Nephron (organoid): ENCODE measurements at regions not wholly inside any gene's neighbourhood (a gene's known extent, or its start where the extent isn't known, plus 50 kb on each side); places are given as distances from the start of the nearest gene placed in this dataset.

Source experiments
- H3K27ac Mint-ChIP-seq, 3 experiments: 2 replicates each; pipeline ENCODE4 v1.8.0; 2020; ENCODE audit warnings: mixed read lengths in 3 of 3, mild to moderate bottlenecking in 2 of 3, moderate library complexity in 1 of 3
- H3K27me3 Mint-ChIP-seq: 2 replicates; pipeline ENCODE4 v1.8.0; 2021; ENCODE audit warnings: low read depth, mild to moderate bottlenecking, moderate library complexity, mixed read lengths
- H3K36me3 Mint-ChIP-seq: 2 replicates; pipeline ENCODE4 v1.8.0; 2020; ENCODE audit warnings: low read depth, mixed read lengths
- H3K4me1 Mint-ChIP-seq: 2 replicates; pipeline ENCODE4 v1.8.0; 2020; ENCODE audit warnings: mixed read lengths
- H3K4me3 Mint-ChIP-seq, 3 experiments: 2 replicates each; pipeline ENCODE4 v1.8.0; 2020; ENCODE audit warnings: mild to moderate bottlenecking in 3 of 3, mixed read lengths in 3 of 3, moderate library complexity in 2 of 3
- H3K9me3 Mint-ChIP-seq: 2 replicates; pipeline ENCODE4 v1.8.0; 2020; ENCODE audit warnings: mixed read lengths
- TF ChIP-seq, protein P1 (sequence below), 3 experiments: fragments of 200-600 bp; sonication (generic); IDR thresholded peaks; one replicate each; pipeline ENCODE4 v1.5.0; 2021; ENCODE audit warnings: antibody characterized with exemption in 3 of 3; ENCODE audit not compliant: unreplicated experiment in 3 of 3

DNA sequence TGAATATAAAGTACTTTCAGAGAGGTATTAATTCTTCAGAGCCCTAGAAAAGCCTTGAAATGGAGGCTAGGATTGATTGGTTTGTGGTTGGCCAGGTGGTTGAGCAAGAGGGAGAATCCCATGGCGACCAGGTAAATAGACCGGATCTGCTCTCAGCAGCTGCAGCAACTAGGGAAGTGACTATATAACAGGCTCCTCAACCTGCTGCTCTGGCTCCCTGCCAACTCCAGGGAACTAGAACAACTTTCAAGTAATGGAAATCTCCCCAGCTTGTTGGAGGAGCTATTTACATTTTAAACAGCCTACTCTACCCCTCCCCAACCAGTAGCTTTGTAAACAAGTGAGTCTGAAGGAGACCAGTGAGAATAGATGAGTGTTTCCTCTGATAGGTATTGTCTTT is 121.8 kb upstream of the CADM2 start:
- Mint-ChIP-seq H3K27me3 (no peaks in the 10 kb centered on the region), H3K27ac (no peak overlapping the region)

DNA sequence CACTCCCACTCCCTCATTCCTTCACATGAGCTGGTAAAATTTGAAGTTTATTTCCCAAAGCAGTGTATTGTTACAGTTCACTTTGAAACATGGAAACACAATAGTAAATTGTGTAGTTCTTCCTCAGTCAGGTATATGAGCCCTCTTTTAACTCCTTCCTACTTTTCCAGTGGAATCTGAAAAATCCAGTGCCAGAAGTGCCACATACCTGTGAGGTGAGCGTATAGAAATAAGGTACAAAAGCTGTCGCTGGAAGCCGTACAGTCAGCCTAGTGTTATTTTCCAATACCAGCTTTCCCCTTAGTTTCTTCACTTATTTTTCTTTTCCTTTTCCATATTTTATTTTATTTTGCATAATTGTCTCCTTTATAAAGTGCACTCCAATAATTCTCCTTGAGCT is 81.7 kb upstream of the CADM2 start:
- no peak overlapping the region for H3K27ac Mint-ChIP-seq
- no peaks in the 10 kb centered on the region for H3K9me3 Mint-ChIP-seq
- TF ChIP-seq, protein P1, sequence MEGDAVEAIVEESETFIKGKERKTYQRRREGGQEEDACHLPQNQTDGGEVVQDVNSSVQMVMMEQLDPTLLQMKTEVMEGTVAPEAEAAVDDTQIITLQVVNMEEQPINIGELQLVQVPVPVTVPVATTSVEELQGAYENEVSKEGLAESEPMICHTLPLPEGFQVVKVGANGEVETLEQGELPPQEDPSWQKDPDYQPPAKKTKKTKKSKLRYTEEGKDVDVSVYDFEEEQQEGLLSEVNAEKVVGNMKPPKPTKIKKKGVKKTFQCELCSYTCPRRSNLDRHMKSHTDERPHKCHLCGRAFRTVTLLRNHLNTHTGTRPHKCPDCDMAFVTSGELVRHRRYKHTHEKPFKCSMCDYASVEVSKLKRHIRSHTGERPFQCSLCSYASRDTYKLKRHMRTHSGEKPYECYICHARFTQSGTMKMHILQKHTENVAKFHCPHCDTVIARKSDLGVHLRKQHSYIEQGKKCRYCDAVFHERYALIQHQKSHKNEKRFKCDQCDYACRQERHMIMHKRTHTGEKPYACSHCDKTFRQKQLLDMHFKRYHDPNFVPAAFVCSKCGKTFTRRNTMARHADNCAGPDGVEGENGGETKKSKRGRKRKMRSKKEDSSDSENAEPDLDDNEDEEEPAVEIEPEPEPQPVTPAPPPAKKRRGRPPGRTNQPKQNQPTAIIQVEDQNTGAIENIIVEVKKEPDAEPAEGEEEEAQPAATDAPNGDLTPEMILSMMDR (IDR thresholded peaks at IDR 0.05; ENCODE audit: unreplicated experiment in 3 of 3), result no peak
- no peaks in the 10 kb centered on the region for H3K4me1 Mint-ChIP-seq
- H3K27me3 Mint-ChIP-seq, result no peaks in the 10 kb centered on the region
- H3K4me3 Mint-ChIP-seq, result no peak overlapping the region
- no peaks in the 10 kb centered on the region for H3K36me3 Mint-ChIP-seq

More for the DNA sequence above, 121.8 kb upstream of the CADM2 start:
- Mint-ChIP-seq H3K9me3 (no peaks in the 10 kb centered on the region), H3K4me1 (no peaks in the 10 kb centered on the region), H3K4me3 (no peak overlapping the region), H3K36me3 (no peaks in the 10 kb centered on the region)
- TF ChIP-seq, protein P1 (IDR thresholded peaks at IDR 0.05; ENCODE audit: unreplicated experiment in 3 of 3), result no peak

DNA sequence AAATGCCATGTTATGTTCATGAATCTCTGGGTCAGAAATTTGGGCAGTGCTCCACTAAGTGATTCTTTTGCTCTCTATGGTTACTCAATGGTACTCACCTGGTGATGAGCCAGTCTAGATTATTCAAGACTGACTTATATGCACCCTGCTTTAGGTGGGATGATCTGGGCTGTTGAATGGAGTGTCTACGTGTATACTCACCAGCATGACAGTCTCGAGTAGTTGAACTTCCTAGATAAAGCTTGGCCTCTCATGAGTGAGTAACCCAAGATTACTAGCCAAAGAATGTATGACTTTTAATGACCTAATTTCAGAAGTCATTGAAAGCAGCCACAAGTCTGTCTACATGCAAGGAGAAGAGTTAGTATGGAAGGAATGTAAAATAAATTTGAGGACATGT is 77.5 kb upstream of the CADM2 start:
- H3K4me1 Mint-ChIP-seq, result no peaks in the 10 kb centered on the region
- no peaks in the 10 kb centered on the region for H3K27me3 Mint-ChIP-seq
- no peak overlapping the region for H3K4me3 Mint-ChIP-seq
- H3K9me3 Mint-ChIP-seq, result peaks cover 8% of the 10 kb centered on the region
- TF ChIP-seq, protein P1 (IDR thresholded peaks at IDR 0.05; ENCODE audit: unreplicated experiment in 3 of 3), result no peak
- no peaks in the 10 kb centered on the region for H3K36me3 Mint-ChIP-seq
- no peak overlapping the region for H3K27ac Mint-ChIP-seq

DNA sequence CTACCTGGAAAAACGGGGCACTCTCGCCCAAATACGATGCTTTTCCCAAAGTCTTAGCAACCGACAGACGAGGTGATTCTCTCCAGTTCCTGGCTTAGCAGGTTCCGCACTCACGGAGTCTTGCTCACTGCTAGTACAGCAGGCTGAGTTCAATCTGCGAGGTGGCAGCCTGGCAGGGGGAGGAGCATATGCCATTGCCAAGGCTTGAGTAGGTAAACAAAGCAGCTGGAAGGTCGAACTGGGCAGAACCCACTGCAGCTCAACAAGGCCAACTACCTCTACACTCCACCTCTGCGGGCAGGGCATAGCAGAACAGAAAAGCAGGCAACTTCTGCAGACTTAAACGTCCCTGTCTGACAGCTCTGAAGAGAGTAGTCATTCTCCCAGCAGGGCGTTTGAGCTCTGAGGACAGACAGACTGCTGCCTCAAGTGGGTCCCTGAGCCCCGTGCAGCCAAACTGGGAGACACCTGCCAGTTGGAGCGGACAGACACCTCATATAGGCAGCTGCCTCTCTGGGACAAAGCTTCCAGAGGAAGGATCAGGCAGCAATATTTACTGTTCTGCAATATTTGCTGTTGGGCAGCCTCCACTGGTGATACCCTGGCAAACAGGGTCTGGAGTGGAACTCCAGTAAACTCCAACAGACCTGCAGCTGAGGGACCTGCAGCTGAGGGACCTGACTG is 73.4 kb upstream of the CADM2 start:
- Mint-ChIP-seq H3K4me3 (no peak overlapping the region), H3K9me3 (peaks cover 18% of the 10 kb centered on the region), H3K27me3 (no peaks in the 10 kb centered on the region), H3K27ac (no peak overlapping the region), H3K36me3 (no peaks in the 10 kb centered on the region), H3K4me1 (no peaks in the 10 kb centered on the region)
- TF ChIP-seq, protein P1 (IDR thresholded peaks at IDR 0.05; ENCODE audit: unreplicated experiment in 3 of 3), result no peak

DNA sequence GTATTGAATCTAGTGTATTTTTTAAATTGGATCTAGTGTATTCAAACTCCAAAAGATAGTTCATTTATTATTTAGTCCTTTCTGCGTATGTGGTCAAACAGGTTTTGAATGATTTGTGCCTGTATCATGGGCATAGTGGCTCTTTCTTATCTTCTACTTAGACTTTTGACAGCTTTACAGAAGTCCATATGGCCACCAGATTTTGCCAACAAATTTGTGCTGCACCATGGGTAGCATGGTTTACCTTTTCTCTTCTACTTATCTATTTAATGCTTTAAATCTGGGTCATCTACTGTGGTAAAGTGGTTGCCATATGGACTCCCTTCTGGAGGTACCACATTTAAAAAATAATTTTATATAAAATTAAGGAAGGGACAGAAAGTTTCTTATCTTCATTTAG is 66.9 kb upstream of the CADM2 start:
- Mint-ChIP-seq H3K27me3 (no peaks in the 10 kb centered on the region), H3K36me3 (no peaks in the 10 kb centered on the region), H3K4me3 (no peak overlapping the region), H3K4me1 (no peaks in the 10 kb centered on the region), H3K9me3 (peaks cover 25% of the 10 kb centered on the region), H3K27ac (no peak overlapping the region)
- TF ChIP-seq, protein P1 (IDR thresholded peaks at IDR 0.05; ENCODE audit: unreplicated experiment in 3 of 3), result no peak

DNA sequence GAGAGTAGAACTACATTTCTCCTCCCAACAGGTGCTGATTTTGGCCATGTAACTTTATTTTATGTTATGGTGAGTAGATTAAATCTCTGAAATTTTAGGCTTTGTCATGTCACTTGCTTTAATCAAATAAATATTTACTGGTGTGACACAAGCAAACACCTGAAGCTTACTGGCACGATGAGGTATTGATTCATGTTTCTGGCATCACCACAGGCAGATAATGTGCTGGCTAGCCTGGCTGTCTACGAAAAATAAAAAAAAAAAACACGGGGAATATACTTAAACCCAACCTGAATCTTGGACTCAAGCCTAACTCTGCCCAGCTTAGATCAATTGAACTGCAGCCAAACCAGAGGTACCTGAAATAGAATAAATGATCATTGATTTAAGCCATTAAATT is 65.6 kb upstream of the CADM2 start:
- TF ChIP-seq, protein P1 (IDR thresholded peaks at IDR 0.05; ENCODE audit: unreplicated experiment in 3 of 3), result no peak
- no peak overlapping the region for H3K4me3 Mint-ChIP-seq
- H3K27me3 Mint-ChIP-seq, result no peaks in the 10 kb centered on the region
- no peaks in the 10 kb centered on the region for H3K4me1 Mint-ChIP-seq
- H3K36me3 Mint-ChIP-seq, result no peaks in the 10 kb centered on the region
- peaks cover 29% of the 10 kb centered on the region for H3K9me3 Mint-ChIP-seq
- no peak overlapping the region for H3K27ac Mint-ChIP-seq
